LNCaP clone FGC (cell line): ENCODE measurements at regions not wholly inside any gene's neighbourhood (a gene's known extent, or its start where the extent isn't known, plus 50 kb on each side); places are given as distances from the start of the nearest gene placed in this dataset.

Source experiments
- DNase-seq: peaks from one replicate; pipeline ENCODE4 v3.0.0-alpha.2; 2011; ENCODE audit warnings: low read depth
- H3K4me3 ChIP-seq: 2 replicates; pipeline ENCODE4 v1.5.1; 2011; ENCODE audit warnings: mild to moderate bottlenecking, low read depth, low read length, control low read depth
- CTCF ChIP-seq: IDR thresholded peaks from 2 replicates; pipeline ENCODE4 v1.5.1; 2012; ENCODE audit warnings: mild to moderate bottlenecking; ENCODE audit not compliant: control insufficient read depth, insufficient read depth; ENCODE audit errors: extremely low read depth

GRCh38 chr5:67976891-67977601 lies 238.5 kb upstream of the PIK3R1 start:
- no peak overlapping the region for H3K4me3 ChIP-seq
- no peak for TF ChIP-seq CTCF
- DNase-seq: no peak

GRCh38 chr5:67976181-67976580 lies 239.4 kb upstream of the PIK3R1 start:
- no peak for TF ChIP-seq CTCF
- H3K4me3 ChIP-seq: no peak overlapping the region
- DNase-seq: no peak

- DNase-seq: no peak
- H3K4me3 ChIP-seq: no peak overlapping the region
- TF ChIP-seq CTCF: no peak
Measured at GRCh38 chr5:67974471-67974870, 241.1 kb upstream of the PIK3R1 start.

GRCh38 chr5:67974054-67974453 lies 241.5 kb upstream of the PIK3R1 start:
- DNase-seq: no peak
- H3K4me3 ChIP-seq: no peak overlapping the region
- TF ChIP-seq CTCF: no peak

GRCh38 chr5:67971971-67972821 lies 243.4 kb upstream of the PIK3R1 start:
- no peak overlapping the region for H3K4me3 ChIP-seq
- no peak for DNase-seq
- TF ChIP-seq CTCF: no peak

- H3K4me3 ChIP-seq: no peak overlapping the region
- no peak for TF ChIP-seq CTCF
- DNase-seq: no peak
Measured at GRCh38 chr5:67971223-67971830, 244.2 kb upstream of the PIK3R1 start.
